Kidney epithelial cell (primary cell): ENCODE measurements at regions not wholly inside any gene's neighbourhood (a gene's known extent, or its start where the extent isn't known, plus 50 kb on each side); places are given as distances from the start of the nearest gene placed in this dataset.

Experiments
- DNase-seq: peaks from one replicate; pipeline ENCODE4 v3.0.0-alpha.2; 2010; ENCODE audit warnings: low read depth
- H3K27me3 ChIP-seq: 2 replicates; pipeline ENCODE4 v1.6.0; 2011; ENCODE audit warnings: low read length; ENCODE audit not compliant: control insufficient read depth, insufficient read depth
- H3K36me3 ChIP-seq: 2 replicates; pipeline ENCODE4 v1.5.1; 2011; ENCODE audit warnings: low read length; ENCODE audit not compliant: control insufficient read depth, insufficient read depth
- H3K4me3 ChIP-seq: 2 replicates; pipeline ENCODE4 v1.5.1; 2011; ENCODE audit warnings: low read depth, mild to moderate bottlenecking, control low read depth, low read length
- TF ChIP-seq, protein P1 (sequence below): IDR thresholded peaks from 2 replicates; pipeline ENCODE4 v1.5.1; 2011; ENCODE audit warnings: mild to moderate bottlenecking, moderate library complexity, low read length, control low read depth, inconsistent platforms; ENCODE audit not compliant: insufficient read depth, poor library complexity, severe bottlenecking

DNA sequence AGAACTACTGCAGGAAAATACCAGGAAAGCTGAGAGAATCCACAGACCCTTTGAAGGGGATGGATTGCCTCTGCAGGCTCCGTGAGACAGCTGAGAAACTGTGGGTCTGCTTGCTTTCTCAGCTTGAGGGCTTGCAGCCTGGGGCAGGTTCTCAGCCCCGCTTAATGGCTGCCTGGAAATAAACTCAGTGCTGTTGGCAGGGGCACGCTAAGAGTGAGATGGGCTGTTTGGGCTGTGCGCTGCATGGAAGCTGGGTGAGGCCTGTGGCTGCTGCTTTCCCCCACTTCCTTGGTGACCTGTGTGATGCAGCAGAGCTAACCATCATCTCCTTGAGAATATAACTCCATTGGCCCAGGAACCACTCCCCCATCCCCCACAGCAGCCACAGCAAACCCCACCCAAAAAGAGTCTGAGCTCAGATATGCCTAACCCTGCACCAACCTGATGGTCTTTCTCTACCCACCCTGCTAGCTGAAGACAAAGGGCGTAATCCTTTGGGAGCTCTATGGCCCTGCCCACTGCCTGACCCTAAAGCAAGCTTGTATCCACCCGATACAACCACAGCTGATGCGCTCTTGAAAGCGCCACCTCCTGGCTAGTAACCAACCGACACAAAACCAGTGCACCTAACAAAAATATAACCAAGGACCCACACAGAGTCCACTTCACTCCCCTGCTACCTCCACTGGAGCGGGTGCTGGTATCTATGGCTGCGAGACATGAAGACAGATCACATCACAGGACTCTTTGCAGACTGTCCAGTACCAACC, 800.6 kb upstream of the MAP3K7 start:
- no peak for DNase-seq

GRCh38 chr6:91386204-91386603, 799.3 kb upstream of the MAP3K7 start:
- no peak for DNase-seq
- Histone ChIP-seq H3K36me3 (no peaks in the 10 kb centered on the region), H3K4me3 (no peak overlapping the region), H3K27me3 (no peaks in the 10 kb centered on the region)
- TF ChIP-seq, protein P1, sequence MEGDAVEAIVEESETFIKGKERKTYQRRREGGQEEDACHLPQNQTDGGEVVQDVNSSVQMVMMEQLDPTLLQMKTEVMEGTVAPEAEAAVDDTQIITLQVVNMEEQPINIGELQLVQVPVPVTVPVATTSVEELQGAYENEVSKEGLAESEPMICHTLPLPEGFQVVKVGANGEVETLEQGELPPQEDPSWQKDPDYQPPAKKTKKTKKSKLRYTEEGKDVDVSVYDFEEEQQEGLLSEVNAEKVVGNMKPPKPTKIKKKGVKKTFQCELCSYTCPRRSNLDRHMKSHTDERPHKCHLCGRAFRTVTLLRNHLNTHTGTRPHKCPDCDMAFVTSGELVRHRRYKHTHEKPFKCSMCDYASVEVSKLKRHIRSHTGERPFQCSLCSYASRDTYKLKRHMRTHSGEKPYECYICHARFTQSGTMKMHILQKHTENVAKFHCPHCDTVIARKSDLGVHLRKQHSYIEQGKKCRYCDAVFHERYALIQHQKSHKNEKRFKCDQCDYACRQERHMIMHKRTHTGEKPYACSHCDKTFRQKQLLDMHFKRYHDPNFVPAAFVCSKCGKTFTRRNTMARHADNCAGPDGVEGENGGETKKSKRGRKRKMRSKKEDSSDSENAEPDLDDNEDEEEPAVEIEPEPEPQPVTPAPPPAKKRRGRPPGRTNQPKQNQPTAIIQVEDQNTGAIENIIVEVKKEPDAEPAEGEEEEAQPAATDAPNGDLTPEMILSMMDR: no peak

More for the DNA sequence above, 800.6 kb upstream of the MAP3K7 start:
- TF ChIP-seq, protein P1: no peak
- Histone ChIP-seq H3K4me3 (no peak overlapping the region), H3K27me3 (no peaks in the 10 kb centered on the region), H3K36me3 (no peaks in the 10 kb centered on the region)

DNA sequence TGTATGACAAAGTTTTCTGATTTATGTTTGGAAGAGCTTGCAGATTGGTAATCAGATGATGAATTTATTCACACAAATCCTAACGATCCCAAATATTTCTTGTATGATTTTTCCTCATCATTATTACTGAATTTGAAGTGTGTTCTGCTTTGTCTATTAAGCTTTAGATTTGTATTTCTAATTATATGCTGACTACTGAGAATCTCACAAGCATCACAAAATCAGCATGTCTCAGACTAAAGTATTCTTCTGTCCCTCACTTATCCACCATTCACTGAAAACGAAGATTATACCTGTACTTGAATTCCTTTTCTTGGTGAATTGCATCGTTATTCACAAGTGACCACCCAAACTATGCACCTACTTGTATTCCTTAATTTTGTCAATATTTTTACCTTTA, 796.3 kb upstream of the MAP3K7 start:
- H3K4me3 ChIP-seq: no peak overlapping the region
- H3K27me3 ChIP-seq: no peaks in the 10 kb centered on the region
- H3K36me3 ChIP-seq: no peaks in the 10 kb centered on the region
- TF ChIP-seq, protein P1: no peak
- DNase-seq: no peak

GRCh38 chr6:91376686-91377085, 789.8 kb upstream of the MAP3K7 start:
- no peak for DNase-seq

GRCh38 chr6:91366781-91367180, 779.9 kb upstream of the MAP3K7 start:
- TF ChIP-seq, protein P1: no peak
- H3K27me3 ChIP-seq: no peaks in the 10 kb centered on the region
- no peak for DNase-seq
- H3K4me3 ChIP-seq: no peak overlapping the region
- no peaks in the 10 kb centered on the region for H3K36me3 ChIP-seq

More at GRCh38 chr6:91376686-91377085, 789.8 kb upstream of the MAP3K7 start:
- H3K27me3 ChIP-seq: no peaks in the 10 kb centered on the region
- TF ChIP-seq, protein P1: no peak
- H3K4me3 ChIP-seq: no peak overlapping the region
- H3K36me3 ChIP-seq: no peaks in the 10 kb centered on the region

DNA sequence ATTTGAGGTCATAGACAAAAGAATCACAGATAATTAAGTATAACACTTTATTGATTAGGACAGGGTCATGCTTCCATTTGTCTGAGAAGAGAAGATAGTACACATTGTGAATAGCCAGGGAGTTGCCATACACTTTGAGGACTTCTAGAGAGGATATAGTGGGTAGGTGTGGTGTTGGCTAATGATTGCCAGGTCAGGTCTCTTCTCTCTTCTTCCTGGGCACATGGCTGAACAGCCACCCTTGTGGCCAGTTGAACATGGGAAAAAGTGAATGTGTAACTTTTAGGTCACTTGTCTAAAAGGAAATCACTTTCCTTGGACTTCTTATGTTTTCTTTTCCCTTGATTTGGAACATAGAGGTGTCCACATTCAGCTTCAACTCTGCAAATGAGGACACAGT, 772.1 kb upstream of the MAP3K7 start:
- TF ChIP-seq, protein P1: no peak
- DNase-seq: no peak
- Histone ChIP-seq H3K27me3 (no peaks in the 10 kb centered on the region), H3K36me3 (no peaks in the 10 kb centered on the region), H3K4me3 (no peak overlapping the region)
